HG03460 (cell line): ENCODE measurements at regions not wholly inside any gene's neighbourhood (a gene's known extent, or its start where the extent isn't known, plus 50 kb on each side); places are given as distances from the start of the nearest gene placed in this dataset.
"Not testable (repeated sequence)": the region's sequence is repeated elsewhere in the genome, so short reads cannot be mapped to it uniquely, and the experiment has no call there.

Experiments used
- ATAC-seq: cut with Tn5 transposase; IDR thresholded peaks from one replicate; pipeline ENCODE4 v1.9.1; 2021; ENCODE audit not compliant: unreplicated experiment

DNA sequence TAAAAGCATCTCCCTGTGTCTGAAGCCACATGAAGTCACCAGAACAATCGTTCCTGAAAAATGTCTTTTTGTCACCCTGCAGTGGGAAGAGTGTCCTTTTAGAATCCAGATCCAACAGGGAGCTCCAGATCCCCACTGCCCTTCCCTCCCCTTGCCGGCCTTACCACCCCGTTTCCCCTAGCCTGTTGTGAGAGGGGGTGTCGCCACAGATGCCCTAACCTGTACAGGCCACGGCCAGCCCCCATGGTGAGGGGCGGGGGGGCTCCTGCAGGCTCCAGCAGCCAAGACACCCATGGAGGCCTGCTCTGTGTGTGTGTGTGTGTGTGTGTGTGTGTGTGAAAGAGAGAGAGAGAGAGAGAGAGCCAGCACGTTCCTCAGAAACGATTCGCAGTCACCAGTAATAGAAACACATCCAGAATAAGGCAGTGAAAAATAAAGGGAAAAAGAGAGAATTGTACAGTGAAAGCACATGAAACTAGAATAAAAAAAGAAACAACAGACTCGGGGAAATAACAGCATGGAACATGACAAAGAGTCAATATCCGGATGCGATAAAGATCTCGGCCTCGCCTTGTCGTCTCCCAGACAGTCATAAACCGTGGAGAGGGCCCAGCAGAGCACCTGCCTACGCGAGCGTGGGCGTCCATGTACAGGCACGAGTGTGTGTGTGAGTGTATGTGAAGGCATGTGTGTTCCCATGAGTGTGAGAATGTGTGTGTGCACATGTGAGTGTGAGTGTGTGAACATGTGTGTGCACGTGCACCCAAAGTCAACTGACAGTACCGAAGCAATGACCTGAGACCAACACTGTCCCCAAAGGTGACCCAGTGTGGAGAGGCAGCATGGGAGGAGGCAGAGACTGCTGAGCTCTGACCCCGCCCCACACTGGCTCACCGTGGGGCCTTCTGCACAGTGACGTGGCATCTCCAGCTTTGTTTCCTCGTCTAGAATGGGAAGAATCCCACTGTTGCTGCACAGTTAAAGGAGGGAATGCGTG is 303.8 kb downstream of the NPHP4 start:
- no peak for ATAC-seq

DNA sequence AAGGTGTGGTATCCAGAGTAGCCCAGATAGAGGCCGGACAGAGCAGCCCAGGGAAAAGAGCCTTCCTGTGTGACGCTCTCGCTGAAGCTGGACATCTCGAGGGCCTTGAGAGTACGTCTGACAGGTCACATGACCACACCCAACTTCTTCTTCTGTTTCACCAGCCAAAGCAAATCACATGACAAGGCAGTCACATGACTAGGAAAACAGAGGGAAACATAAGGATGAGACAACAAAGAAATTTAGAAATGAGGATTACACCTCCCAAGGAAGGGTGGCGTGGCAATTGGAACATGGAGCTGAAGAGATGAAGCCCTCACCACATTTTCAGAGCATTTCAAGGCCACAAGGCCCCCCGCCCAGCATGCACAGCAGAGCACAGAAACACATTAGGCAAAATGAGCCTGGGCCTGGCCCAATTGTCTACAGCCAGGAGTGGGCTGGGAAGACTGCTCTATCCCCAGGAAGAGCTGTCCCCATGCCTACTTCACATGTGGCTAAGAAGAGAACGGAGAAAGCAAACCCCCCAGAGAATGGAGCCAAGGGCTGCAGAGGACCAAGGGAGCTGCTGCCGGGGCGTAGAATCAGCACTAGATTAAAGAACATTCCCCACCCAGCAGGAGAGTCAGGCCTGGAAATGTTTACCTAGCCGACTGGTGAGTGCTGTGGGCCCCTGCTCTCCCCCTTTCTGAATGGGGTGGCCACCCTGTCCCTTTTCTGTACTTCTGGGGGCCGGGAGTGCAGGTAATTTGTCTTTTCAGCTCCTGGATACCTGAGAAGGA is 305.1 kb downstream of the NPHP4 start:
- no peak for ATAC-seq

DNA sequence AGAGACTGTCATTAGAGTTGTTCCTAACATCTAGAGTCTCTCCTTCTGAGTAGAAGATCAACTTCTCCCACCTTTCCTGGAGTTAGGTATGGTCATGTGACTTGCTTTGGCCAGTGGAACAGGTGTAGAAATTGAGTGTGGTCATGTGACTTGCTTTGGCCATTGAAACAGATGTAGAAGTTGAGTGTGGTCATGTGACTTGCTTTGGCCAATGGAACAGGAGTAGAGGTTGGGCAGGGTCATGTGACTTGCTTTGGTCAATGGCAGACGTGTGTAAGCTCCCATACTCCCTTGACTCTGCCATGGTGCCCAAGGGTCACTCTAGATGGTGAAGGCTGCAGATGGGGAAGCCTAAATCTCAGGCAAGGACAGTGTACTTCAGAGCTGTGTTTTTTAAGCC is 306.0 kb downstream of the NPHP4 start:
- no peak for ATAC-seq

DNA sequence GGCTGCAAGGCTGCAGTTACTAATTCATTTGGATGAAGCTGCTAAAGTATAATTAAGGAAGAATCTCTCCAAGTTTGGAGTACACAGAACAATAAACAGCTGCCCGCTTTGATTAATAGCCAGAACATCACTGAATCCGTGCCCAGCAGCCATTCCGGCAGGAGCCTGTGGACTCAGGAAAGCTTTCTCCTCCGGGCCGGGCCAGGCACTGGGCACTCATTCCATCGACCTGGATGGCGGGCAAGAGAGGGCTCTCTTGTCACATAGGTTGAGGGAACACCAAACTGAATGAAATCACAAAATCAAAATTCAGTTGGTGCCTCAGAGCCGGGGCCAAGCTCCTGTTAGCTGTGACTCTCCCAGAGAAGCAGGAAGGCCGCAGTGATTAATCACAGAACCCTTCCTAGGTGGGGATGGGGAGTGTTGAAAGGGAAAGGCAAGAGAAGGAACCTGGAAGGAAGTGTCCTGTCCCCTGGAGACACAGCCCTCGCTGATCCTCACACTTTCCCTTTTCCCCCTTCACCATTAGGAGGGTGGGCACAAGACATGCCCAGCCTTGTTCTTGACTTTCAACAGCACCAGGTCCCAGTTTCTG is 306.7 kb downstream of the NPHP4 start:
- no peak for ATAC-seq

DNA sequence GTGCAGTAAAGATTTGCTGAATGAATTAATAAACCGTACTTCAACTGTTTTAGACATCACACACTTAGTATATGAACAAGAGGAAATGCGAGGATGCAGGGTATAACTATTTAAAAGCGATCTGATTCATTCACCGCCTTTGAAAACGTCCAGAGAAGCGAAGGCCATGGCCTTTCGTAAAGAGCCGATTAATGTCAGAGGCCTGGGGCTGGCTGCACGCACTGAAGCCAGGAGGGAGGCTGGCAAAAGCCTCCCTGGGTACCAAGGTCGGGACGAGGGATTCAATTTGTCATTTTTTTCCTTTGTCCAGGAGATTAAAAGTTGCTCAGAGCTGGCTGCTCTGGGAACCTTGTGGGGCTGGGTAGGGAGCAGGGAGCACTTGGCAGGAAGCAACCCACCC is 307.4 kb downstream of the NPHP4 start:
- ATAC-seq = no peak

DNA sequence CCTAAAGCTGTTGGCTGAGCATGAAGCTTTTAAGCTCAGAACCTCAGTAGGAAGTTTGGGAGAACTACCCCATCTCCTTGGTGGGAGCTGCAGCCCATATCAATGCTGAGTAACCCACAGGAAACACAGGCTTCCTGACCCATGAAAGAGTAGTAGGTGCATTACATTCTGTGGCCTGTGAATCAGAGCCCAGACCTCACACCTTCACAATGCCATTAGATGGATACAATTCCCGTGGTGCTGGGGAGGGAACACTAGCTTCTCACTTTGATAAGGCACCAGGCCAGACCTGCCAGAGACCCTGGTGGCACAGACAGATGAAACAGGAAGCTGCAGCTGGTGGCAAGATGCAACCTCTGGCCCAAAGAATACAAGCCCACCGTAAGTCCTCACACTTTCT is 308.8 kb downstream of the NPHP4 start:
- ATAC-seq = no peak

DNA sequence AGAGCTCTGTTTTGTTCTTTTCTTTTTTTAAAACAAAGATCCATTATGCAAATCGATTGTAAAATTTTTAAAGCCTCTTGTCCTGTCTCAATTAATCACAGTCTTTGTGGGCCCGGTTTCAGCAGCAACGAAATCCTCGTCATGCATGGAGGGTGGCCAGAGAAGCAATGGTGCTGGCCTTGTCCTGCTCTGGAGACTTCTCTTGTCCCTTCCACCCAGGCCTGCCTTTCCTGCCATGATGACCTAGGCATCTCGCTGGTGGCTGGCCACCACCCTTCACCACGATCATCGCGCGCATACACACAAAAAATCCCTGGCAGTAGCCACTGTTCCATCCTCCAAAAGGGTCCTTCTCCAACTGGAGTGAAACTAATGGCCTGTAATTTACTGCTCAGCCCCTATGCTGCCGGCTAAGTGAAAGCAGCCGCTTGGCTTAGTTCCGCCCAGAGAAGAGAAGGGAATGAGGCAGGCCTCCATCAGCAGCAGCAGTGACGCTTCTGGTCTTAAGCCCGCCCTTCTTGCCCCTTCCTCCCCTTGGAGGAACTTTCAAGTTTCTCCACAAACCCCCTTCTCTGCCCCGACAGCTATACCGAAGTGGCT is 309.5 kb downstream of the NPHP4 start:
- no peak for ATAC-seq

DNA sequence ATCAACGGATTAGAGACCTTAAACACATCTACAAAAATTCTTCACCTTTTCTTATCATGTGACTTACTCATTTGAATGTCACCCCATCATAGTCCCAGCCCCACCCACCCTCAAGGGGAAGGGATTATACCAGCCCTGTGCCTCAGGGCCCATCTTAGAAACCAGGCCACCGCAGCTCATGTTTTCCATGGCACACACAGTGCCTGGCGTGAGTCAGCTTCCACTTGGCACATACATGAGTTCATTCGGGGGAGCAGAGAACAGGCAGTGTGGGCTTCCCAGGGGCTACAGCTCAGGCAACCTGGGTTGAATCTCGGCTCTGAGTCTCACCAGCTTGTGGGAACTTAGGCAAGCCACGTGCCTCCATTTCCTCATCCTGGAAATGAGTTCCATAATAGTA is 310.6 kb downstream of the NPHP4 start:
- ATAC-seq = no peak

DNA sequence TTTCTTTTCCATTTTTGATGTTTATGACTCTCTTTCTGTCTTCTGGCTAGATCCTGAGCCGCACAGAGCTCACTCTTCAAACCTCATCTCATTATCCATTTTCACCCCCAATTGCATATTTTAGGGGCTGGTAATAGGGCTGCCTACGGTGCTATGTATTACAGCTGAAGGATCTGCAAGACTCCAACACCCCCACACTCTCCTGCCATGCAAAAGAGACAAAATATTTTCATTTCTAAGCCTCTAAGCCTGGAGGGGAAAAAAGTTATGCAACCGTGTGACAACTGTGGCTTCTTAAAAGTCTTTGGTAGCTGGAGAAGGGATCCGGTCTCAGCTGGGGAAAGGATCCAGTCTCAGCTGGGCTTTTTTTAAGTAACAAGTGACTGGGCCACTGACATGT is 311.6 kb downstream of the NPHP4 start:
- ATAC-seq = no peak

DNA sequence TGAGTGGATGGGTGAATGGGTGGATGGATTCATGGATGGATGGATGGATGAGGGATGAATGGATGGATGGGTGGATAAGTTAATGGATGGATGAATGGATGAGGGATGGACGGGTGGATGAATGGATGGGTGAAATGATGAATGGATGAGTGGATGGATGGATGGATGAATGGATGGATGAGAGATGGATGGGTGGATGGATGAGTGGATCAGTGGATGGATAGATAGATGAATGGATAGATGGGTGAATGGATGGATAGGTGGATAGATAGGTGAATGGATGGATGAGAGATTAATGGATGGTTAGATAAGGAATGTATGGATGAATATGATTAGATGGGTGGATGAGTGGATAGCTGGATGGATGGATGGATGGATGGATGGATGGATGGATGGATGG is 313.5 kb downstream of the NPHP4 start:
- ATAC-seq = no peak

DNA sequence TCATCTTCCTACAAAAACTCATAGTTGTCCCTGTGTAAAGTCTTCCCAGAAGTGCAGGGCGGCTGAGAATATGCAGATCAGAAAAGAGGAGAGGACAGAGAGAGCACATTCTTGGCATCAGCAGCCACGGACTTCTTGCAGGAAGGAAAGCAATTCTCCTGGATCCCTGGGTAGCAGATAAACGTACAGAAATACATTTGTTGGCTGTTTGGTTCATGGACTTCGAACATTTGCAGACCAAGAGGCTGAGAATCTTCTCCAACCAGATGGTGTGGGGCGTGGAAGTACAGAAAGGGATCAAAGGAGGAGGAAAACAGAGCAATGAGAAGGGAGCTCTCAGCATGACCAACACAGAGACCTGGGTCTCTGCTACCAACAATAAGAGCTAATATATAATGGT is 319.9 kb downstream of the NPHP4 start:
- ATAC-seq = not testable (repeated sequence)

DNA sequence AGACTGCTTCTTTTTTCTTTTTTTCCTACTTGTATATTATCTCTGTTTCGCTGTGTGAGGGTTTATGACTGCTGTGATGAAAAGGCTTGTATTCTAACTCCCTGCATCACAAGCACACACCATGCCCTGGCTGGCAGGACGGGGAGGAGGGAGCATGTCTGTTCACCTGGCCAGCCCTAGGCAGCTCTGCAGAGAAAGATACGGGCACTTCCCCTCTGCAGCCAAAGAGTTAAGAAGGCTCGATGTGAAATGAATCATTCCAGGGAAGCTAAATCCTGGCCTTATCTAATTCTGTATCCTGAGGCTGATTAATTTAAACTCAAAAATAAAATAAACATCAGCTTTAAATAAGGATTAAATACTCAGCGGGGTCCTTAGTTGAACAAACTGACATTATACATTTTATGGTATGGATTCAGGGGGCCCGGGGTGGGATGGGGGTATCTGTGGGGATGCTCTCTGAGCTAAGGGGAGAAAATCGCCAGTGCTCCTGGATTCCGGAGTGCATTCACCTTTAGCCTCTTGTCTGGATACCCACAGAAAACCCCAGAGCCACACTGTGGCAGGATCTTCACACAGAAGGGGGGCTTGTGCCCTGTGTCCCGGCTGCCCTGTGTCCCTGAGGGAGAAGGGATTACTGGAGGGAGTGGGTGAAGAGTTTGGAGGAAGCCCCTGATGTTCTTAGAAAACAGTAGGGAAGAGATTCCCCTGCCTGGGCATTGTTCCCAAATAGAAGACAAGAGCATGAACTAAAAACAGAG is 321.5 kb downstream of the NPHP4 start:
- no peak for ATAC-seq

DNA sequence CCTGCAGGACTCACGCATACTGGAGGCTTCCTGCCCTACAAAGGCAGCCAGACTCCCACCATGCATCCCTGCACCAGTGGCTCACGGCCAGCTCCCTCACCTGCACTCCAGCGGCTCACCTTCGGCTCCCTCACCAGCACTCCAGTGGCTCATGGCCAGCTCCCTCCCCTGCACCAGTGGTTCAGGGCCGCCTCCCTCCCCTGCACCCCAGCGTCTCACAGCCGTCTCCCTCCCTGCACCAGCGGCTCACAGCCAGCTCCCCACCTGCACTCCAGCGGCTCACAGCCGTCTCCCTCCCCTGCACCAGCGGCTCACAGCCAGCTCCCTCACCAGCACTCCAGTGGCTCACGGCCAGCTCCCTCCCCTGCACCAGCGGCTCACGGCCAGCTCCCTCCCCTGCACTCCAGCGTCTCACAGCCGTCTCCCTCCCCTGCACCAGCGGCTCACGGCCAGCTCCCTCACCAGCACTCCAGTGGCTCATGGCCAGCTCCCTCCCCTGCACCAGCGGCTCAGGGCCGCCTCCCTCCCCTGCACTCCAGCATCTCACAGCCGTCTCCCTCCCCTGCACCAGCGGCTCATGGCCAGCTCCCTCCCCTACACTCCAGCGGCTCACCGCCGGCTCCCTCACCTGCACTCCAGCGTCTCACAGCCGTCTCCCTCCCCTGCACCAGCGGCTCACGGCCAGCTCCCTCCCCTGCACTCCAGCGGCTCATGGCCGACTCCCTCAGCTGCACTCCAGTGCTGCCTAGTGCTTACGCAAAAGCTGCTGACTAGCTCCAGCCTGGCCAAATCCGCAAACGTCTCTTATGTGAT is 324.5 kb downstream of the NPHP4 start:
- ATAC-seq = no peak

DNA sequence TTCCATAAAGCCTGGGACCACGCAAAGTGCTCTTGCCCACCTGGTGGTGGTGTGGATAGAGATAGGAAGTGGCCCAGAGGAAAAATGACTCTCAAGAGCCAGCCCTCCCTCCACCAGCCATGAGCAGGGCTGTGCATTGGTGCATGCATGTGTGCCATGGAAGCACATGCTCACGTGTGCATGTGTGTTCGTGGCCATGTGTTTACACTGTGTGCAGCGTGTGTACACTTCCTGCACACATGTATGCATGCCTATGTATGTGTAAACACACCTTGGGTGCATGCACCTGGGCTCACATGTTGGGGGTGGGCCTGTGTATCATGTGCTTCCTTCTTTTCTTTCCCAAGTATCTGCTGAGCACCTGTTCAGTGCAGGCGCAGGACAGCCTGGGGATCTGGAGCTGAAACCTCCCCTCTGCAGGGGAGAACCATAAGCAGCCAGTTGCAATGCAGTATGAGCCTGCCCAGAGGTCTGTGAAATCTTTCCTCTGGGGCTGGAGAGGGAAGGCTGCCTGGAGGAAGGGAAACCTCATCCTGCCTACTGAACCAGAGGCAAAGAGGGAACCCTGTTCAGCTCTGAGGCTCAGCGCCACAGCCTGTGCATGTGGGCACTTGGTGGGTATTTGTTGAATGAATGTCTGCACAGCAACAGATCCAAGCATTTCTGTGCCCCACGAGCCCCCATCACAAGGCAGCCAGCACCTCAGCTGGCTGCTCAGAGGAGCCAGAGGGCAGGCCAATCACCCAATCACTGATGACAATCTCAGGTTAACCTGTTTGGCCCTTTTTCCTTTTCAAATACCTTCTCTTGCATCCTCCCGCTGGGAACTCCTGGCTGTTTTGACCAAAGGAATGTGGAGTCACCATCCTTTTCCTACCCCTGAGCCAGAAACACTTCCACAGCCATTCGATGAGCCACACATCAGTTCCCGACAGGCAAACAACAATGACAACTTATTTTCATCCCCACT is 327.0 kb downstream of the NPHP4 start:
- ATAC-seq = no peak

DNA sequence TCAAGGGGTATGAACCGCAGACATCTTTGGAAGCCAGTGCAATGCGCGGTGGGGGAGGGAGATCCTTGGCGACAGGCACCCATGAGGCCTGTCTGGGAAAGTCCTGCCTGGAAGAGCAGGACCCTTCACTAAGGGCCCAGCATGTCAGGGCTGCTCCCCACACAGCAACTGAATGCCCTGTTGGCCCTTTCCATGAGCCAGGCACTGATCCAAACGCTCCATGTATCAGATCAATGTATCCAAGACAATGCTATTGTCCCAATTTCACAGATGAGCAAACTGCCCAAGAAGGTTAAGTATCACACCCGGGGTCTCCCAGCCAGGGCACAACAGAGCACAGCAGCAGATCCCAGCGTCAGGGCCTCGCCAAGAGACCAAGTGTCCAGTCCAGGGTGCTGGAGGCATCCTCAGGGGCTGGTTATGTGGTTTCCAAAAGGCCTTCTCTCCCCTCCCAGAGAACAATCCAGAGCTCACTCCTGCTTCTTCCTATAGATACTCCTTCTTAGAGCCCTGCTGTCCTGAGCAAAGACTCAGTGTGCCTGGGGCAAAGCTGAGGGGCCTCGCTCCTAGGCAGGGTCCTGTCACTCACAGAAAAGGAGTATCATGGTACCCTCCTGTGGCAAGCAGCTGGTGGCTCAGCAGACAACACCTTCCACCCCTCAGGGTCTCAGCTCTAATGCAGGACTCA is 328.0 kb downstream of the NPHP4 start:
- no peak for ATAC-seq

DNA sequence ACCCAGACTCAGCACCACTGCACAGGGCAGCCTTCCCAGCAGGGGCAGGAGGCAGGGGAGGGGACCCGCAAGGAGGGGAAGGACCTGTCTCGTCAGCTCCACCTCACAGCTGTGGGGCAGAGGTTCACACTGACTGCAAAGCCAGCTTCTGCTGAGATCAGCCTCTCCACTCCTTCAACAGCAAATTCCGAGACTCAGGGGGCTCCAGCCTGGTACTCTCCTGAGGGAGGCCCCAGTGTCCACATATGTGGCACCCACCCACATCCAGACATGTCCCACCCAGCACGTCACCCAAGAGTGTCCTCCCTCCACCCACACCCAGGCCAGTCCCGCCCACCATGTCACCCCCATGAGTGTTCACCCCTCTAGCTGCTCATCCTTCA is 329.5 kb downstream of the NPHP4 start:
- no peak for ATAC-seq

DNA sequence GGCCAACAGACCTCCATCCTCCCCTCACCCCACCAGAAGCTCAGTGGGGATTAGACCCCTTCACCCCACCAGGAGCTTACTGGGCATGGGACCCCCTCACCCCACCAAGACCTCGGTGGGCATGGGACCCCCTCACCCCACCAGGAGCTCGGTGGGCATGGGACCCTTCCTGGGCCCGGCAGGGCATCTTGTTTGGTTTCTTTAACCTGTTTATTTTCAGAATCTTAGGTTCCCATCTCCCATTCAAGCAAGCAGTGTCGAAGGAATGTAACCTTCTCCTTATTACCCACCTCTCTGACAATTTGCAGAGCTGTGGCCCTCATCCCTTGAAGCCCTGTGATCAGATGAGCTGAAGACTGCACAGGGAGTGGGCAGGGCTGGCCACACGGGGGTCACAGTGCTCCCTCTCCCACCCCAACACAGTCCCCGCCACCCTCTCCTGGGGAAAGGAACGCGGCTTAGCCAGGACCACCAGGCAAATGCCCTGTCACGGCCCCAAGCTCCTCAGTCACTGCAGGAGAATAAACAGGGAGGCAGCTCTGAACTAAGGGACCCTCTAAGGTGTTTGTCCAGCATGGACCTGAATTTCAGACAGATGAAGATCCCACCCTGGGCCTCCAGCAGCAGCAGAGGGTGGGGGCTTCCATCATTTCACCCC is 330.0 kb downstream of the NPHP4 start:
- ATAC-seq = no peak
